Gastroesophageal sphincter (tissue), 4 donors: ENCODE measurements at regions not wholly inside any gene's neighbourhood (a gene's known extent, or its start where the extent isn't known, plus 50 kb on each side); places are given as distances from the start of the nearest gene placed in this dataset.
"Not testable (repeated sequence)": the region's sequence is repeated elsewhere in the genome, so short reads cannot be mapped to it uniquely, and the experiment has no call there.

Experiments
- ATAC-seq: fragments of 150-250 bp; one replicate; pipeline ENCODE4 v1.9.1; 2016; ENCODE audit warnings: mild to moderate bottlenecking, moderate library complexity
- H3K27ac ChIP-seq, 4 donors: fragments of 200-600 bp; sonication (generic) in 3 of 4; 1 replicate in 3 of 4; 2 replicates in 1 of 4; pipeline ENCODE4 v1.5.1; 2016 to 2019
- H3K27me3 ChIP-seq: fragments of 200-600 bp; sonication (generic); one replicate; pipeline ENCODE4 v1.5.1; 2019
- H3K36me3 ChIP-seq, 2 donors: fragments of 200-600 bp; sonication (generic); one replicate each; pipeline ENCODE4 v1.5.1; 2019; ENCODE audit warnings: control low read depth in 1 of 2
- H3K4me1 ChIP-seq, 3 donors: fragments of 200-600 bp; sonication (generic); 1 replicate in 2 of 3; 2 replicates in 1 of 3; pipeline ENCODE4 v1.5.1; 2016 to 2019; ENCODE audit warnings: control low read depth in 2 of 3
- H3K4me3 ChIP-seq, 2 donors: fragments of 200-600 bp; sonication (generic); one replicate each; pipeline ENCODE4 v1.5.1; 2019; ENCODE audit warnings: mild to moderate bottlenecking in 1 of 2, moderate library complexity in 1 of 2
- H3K9me3 ChIP-seq, 3 donors: fragments of 200-600 bp; sonication (generic); one replicate each; pipeline ENCODE4 v1.5.1; 2017 to 2019; ENCODE audit warnings: control low read depth in 2 of 3
- CTCF ChIP-seq, 4 experiments: fragments of 200-600 bp in 2 of 4; fragments of 450-650 bp in 2 of 4; sonication (generic) in 1 of 4; IDR thresholded peaks; one replicate each; pipeline ENCODE4 v1.5.1; 2017 to 2019; ENCODE audit warnings: antibody characterized with exemption in 4 of 4, mild to moderate bottlenecking in 2 of 4, moderate library complexity in 2 of 4
- EP300 ChIP-seq: sonication (generic); formaldehyde crosslinking; IDR thresholded peaks from one replicate; pipeline ENCODE4 v1.6.1; 2017; ENCODE audit warnings: antibody characterized with exemption, mild to moderate bottlenecking
- POLR2A ChIP-seq, 2 donors: fragments of 450-650 bp; IDR thresholded peaks; one replicate each; pipeline ENCODE4 v1.6.1; 2017; ENCODE audit warnings: antibody characterized with exemption in 2 of 2, mild to moderate bottlenecking in 2 of 2, moderate library complexity in 1 of 2
- POLR2AphosphoS5 ChIP-seq: sonication (generic); formaldehyde crosslinking; IDR thresholded peaks from one replicate; pipeline ENCODE4 v1.6.1; 2017; ENCODE audit warnings: antibody characterized with exemption
- WGBS, 2 donors: methylation state at CpG; one replicate each; pipeline ENCODE4 v1.1.5; 2018; ENCODE audit warnings: low coverage in 1 of 2; 5-methylcytosine and 5-hydroxymethylcytosine counted together

- no peak overlapping the region for H3K27ac ChIP-seq
- peaks cover 0 to 46% (median 14%) of the 10 kb centered on the region in 3 donors for H3K4me1 ChIP-seq
- H3K4me3 ChIP-seq: no peak overlapping the region
- H3K27me3 ChIP-seq: no peaks in the 10 kb centered on the region
- H3K36me3 ChIP-seq: no peaks in the 10 kb centered on the region
- no peak for TF ChIP-seq POLR2A (IDR thresholded peaks at IDR 0.05)
- no peak for TF ChIP-seq CTCF (IDR thresholded peaks at IDR 0.05)
- no peak for TF ChIP-seq EP300
- TF ChIP-seq POLR2AphosphoS5: no peak
- H3K9me3 ChIP-seq: no peaks in the 10 kb centered on the region
- no peak for ATAC-seq
Observed at GRCh38 chr5:109998208-109998607, 308.5 kb downstream of the MAN2A1 start.

- H3K9me3 ChIP-seq: no peaks in the 10 kb centered on the region
- H3K27ac ChIP-seq: no peak overlapping the region
- H3K27me3 ChIP-seq: no peaks in the 10 kb centered on the region
- 29 to 30% methylated on average over 2 of the region's 2 CpGs for WGBS, 2 donors
- ATAC-seq: no peak
- peaks cover 0 to 46% (median 14%) of the 10 kb centered on the region in 3 donors for H3K4me1 ChIP-seq
- H3K4me3 ChIP-seq: no peak overlapping the region
- no peak for TF ChIP-seq POLR2AphosphoS5
- no peak for TF ChIP-seq POLR2A (IDR thresholded peaks at IDR 0.05)
- no peak for TF ChIP-seq EP300
- TF ChIP-seq CTCF (IDR thresholded peaks at IDR 0.05): no peak
- H3K36me3 ChIP-seq: no peaks in the 10 kb centered on the region
Observed at GRCh38 chr5:109998726-109999125, 309.0 kb downstream of the MAN2A1 start.

- no peak for ATAC-seq
- WGBS, 2 donors: 100% methylated on average over 1 of the region's 1 CpG
Observed at GRCh38 chr5:110001648-110002047, 311.9 kb downstream of the MAN2A1 start.

GRCh38 chr5:110002652-110003051 lies 312.9 kb downstream of the MAN2A1 start:
- WGBS, 2 donors: 43% methylated on average over 1 of the region's 1 CpG; no CpG with 5 or more reads in 1 of the 2 donors
- Histone ChIP-seq H3K27ac (peak overlapping the region; percentile 58 to 74 (median 61)), H3K27me3 (no peaks in the 10 kb centered on the region), H3K9me3 (no peaks in the 10 kb centered on the region), H3K4me1 (peaks cover 0 to 36% (median 14%) of the 10 kb centered on the region in 3 donors), H3K36me3 (no peaks in the 10 kb centered on the region), H3K4me3 (no peak overlapping the region)
- TF ChIP-seq EP300 (no peak), POLR2A (IDR thresholded peaks at IDR 0.05) (no peak), CTCF (IDR thresholded peaks at IDR 0.05) (no peak), POLR2AphosphoS5 (peak; percentile 69)
- peak; percentile 38 for ATAC-seq

More at GRCh38 chr5:110001648-110002047, 311.9 kb downstream of the MAN2A1 start:
- Histone ChIP-seq H3K27ac (peak overlapping the region in 3 of 4 donors; percentile 58 to 74 (median 63)), H3K36me3 (no peaks in the 10 kb centered on the region), H3K4me1 (peaks cover 0 to 40% (median 14%) of the 10 kb centered on the region in 3 donors), H3K4me3 (no peak overlapping the region), H3K9me3 (no peaks in the 10 kb centered on the region), H3K27me3 (no peaks in the 10 kb centered on the region)
- TF ChIP-seq POLR2A (IDR thresholded peaks at IDR 0.05) (no peak), CTCF (IDR thresholded peaks at IDR 0.05) (no peak), EP300 (no peak), POLR2AphosphoS5 (no peak)

DNA sequence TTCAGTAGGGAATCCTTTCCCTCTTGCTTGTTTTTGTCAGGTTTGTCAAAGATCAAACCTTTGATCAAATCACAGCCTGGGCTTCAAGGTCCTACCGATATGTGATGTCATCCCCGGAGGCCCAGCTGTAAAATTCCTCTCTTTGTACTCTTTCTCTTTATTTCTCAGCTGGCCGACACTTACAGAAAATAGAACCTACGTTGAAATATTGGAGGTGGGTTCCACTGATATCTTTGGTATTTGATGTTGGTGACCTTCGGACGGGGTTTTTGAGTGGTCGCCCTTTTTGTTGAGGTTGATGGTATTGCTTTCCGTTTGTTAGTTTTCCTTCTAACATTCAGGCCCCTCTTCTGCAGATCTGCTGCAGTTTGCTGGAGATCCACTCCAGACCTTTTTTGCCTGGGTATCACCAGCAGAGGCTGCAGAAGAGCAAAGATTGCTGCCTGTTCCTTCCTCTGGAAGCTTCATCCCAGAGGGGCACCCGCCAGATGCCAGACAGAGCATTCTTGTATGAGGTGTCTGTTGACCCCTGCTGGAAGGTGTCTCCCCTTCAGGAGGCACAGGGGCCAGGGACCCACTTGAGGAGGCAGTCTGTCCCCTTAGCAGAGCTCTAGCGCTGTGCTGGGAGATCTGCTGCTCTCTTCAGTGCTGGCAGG lies 316.3 kb downstream of the MAN2A1 start:
- H3K36me3 ChIP-seq, H3K9me3 ChIP-seq, ATAC-seq, H3K27me3 ChIP-seq, H3K27ac ChIP-seq, H3K4me3 ChIP-seq: not testable (repeated sequence)
- H3K4me1 ChIP-seq: peaks cover 0 to 15% (median 11%) of the 10 kb centered on the region in 3 donors
- WGBS, 2 donors: 89 to 92% methylated on average over 4 to 7 of the region's 10 CpGs
